GM18909 (cell line): ENCODE measurements at regions not wholly inside any gene's neighbourhood (a gene's known extent, or its start where the extent isn't known, plus 50 kb on each side); places are given as distances from the start of the nearest gene placed in this dataset.

Source experiments
- ATAC-seq: cut with Tn5 transposase; IDR thresholded peaks from one replicate; pipeline ENCODE4 v1.9.1; 2021; ENCODE audit warnings: mild to moderate bottlenecking; ENCODE audit not compliant: unreplicated experiment, poor library complexity

- no peak for ATAC-seq
These were observed 89.4 kb upstream of the APCDD1 start for GRCh38 chr18:10365021-10365500.

- ATAC-seq, result no peak
These were observed 88.5 kb upstream of the APCDD1 start for GRCh38 chr18:10365901-10366300.

GRCh38 chr18:10367836-10368235, 86.6 kb upstream of the APCDD1 start:
- ATAC-seq, result no peak

GRCh38 chr18:10368456-10369453, 85.7 kb upstream of the APCDD1 start:
- ATAC-seq, result no peak

GRCh38 chr18:10370716-10371115, 83.7 kb upstream of the APCDD1 start:
- no peak for ATAC-seq

- no peak for ATAC-seq
These were observed 83.3 kb upstream of the APCDD1 start for GRCh38 chr18:10371165-10371564.

- ATAC-seq, result no peak
These were observed 80.2 kb upstream of the APCDD1 start for GRCh38 chr18:10374195-10374594.

- ATAC-seq, result no peak
These were observed 79.7 kb upstream of the APCDD1 start for GRCh38 chr18:10374636-10375293.

- no peak for ATAC-seq
These were observed 77.7 kb upstream of the APCDD1 start for GRCh38 chr18:10376731-10377130.

- no peak for ATAC-seq
These were observed 76.5 kb upstream of the APCDD1 start for GRCh38 chr18:10377956-10378355.

- no peak for ATAC-seq
These were observed 75.6 kb upstream of the APCDD1 start for GRCh38 chr18:10378688-10379420.

- ATAC-seq, result no peak
These were observed 74.9 kb upstream of the APCDD1 start for GRCh38 chr18:10379522-10379921.

GRCh38 chr18:10381516-10381915, 72.9 kb upstream of the APCDD1 start:
- ATAC-seq, result no peak

- no peak for ATAC-seq
These were observed 72.5 kb upstream of the APCDD1 start for GRCh38 chr18:10381951-10382350.

- ATAC-seq, result no peak
These were observed 68.4 kb upstream of the APCDD1 start for GRCh38 chr18:10386049-10386448.

GRCh38 chr18:10386956-10387355, 67.5 kb upstream of the APCDD1 start:
- no peak for ATAC-seq

GRCh38 chr18:10387399-10387798, 67.0 kb upstream of the APCDD1 start:
- ATAC-seq, result no peak

GRCh38 chr18:10388373-10388772, 66.1 kb upstream of the APCDD1 start:
- no peak for ATAC-seq

GRCh38 chr18:10391506-10391905, 62.9 kb upstream of the APCDD1 start:
- peak; percentile 78 for ATAC-seq

GRCh38 chr18:10397004-10397403, 57.4 kb upstream of the APCDD1 start:
- no peak for ATAC-seq

GRCh38 chr18:10398571-10398970, 55.9 kb upstream of the APCDD1 start:
- no peak for ATAC-seq
